ENCODE measurements at regions not wholly inside any gene's neighbourhood (a gene's known extent, or its start where the extent isn't known, plus 50 kb on each side); places are given as distances from the start of the nearest gene placed in this dataset.

- TF ChIP-seq CTCF (IDR thresholded peaks at IDR 0.05; ENCODE audit: low read depth, low read length, missing control alignments) = no peak
- no peak overlapping the region for H3K4me3 ChIP-seq (replicated peaks; ENCODE audit: low read depth, low read length)
- no peak for DNase-seq (ENCODE audit: extremely low read depth, low read depth)
These were observed 272.1 kb downstream of the LRIG3 start for GRCh38 chr12:58648176-58648575.

- DNase-seq (ENCODE audit: extremely low read depth, low read depth) = no peak
- H3K4me3 ChIP-seq (replicated peaks; ENCODE audit: low read depth, low read length) = no peak overlapping the region
- no peak for TF ChIP-seq CTCF (IDR thresholded peaks at IDR 0.05; ENCODE audit: low read depth, low read length, missing control alignments)
These were observed 268.5 kb downstream of the LRIG3 start for GRCh38 chr12:58651850-58652249.

GRCh38 chr12:58654021-58654420 is 266.3 kb downstream of the LRIG3 start:
- no peak for TF ChIP-seq CTCF (IDR thresholded peaks at IDR 0.05; ENCODE audit: low read depth, low read length, missing control alignments)

GRCh38 chr12:58655375-58655774 is 264.9 kb downstream of the LRIG3 start:
- DNase-seq (ENCODE audit: extremely low read depth, low read depth) = no peak
- no peak overlapping the region for H3K4me3 ChIP-seq (replicated peaks; ENCODE audit: low read depth, low read length)
- TF ChIP-seq CTCF (IDR thresholded peaks at IDR 0.05; ENCODE audit: low read depth, low read length, missing control alignments) = no peak

More at GRCh38 chr12:58654021-58654420, 266.3 kb downstream of the LRIG3 start:
- H3K4me3 ChIP-seq (replicated peaks; ENCODE audit: low read depth, low read length) = no peak overlapping the region
- DNase-seq (ENCODE audit: extremely low read depth, low read depth) = no peak

GRCh38 chr12:58656254-58657009 is 263.9 kb downstream of the LRIG3 start:
- no peak overlapping the region for H3K4me3 ChIP-seq (replicated peaks; ENCODE audit: low read depth, low read length)
- no peak for TF ChIP-seq CTCF (IDR thresholded peaks at IDR 0.05; ENCODE audit: low read depth, low read length, missing control alignments)
- no peak for DNase-seq (ENCODE audit: extremely low read depth, low read depth)

GRCh38 chr12:58657190-58657589 is 263.1 kb downstream of the LRIG3 start:
- DNase-seq (ENCODE audit: extremely low read depth, low read depth) = no peak
- TF ChIP-seq CTCF (IDR thresholded peaks at IDR 0.05; ENCODE audit: low read depth, low read length, missing control alignments) = no peak
- no peak overlapping the region for H3K4me3 ChIP-seq (replicated peaks; ENCODE audit: low read depth, low read length)

- no peak overlapping the region for H3K4me3 ChIP-seq (replicated peaks; ENCODE audit: low read depth, low read length)
- TF ChIP-seq CTCF (IDR thresholded peaks at IDR 0.05; ENCODE audit: low read depth, low read length, missing control alignments) = no peak
- DNase-seq (ENCODE audit: extremely low read depth, low read depth) = no peak
These were observed 254.9 kb downstream of the LRIG3 start for GRCh38 chr12:58665375-58665774.

Data from HFF-Myc (cell line).